DMS114 treated with DMSO at 0.1 percent for 48 hours (cell line): ENCODE measurements at regions not wholly inside any gene's neighbourhood (a gene's known extent, or its start where the extent isn't known, plus 50 kb on each side); places are given as distances from the start of the nearest gene placed in this dataset.
A peak's percentile ranks its signal among the peaks of the same experiment; 100 is the strongest.
"Not testable (repeated sequence)": the region's sequence is repeated elsewhere in the genome, so short reads cannot be mapped to it uniquely, and the experiment has no call there.

Experiments used
- DNase-seq: peaks from one replicate; lab custom pipeline; 2025; ENCODE audit not compliant: unreplicated experiment; lab: John Stamatoyannopoulos, UW

- no peak for DNase-seq
Measured at GRCh38 chr9:17083258-17083657, 51.6 kb upstream of the CNTLN start.

- DNase-seq = no peak
Measured at GRCh38 chr9:17082343-17083064, 52.3 kb upstream of the CNTLN start.

DNA sequence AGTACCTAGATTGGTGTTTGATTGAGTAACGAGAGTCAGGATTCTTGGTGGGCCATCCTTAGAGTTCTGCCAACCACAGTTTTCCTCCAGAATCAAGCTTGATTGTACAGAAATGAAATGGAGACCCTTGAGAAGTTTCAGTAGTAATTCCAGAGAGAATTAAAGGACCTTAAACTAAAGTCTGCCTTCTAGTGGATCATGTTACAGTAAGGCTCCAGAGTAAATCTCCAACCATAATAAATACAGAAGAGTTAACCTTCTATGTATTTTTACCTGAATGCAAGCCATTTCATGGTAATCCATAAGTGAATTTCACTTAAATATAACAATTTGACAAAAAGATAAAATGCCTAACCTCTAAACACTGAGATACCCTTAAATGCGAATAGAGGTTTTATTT, 53.0 kb upstream of the CNTLN start:
- DNase-seq = no peak

DNA sequence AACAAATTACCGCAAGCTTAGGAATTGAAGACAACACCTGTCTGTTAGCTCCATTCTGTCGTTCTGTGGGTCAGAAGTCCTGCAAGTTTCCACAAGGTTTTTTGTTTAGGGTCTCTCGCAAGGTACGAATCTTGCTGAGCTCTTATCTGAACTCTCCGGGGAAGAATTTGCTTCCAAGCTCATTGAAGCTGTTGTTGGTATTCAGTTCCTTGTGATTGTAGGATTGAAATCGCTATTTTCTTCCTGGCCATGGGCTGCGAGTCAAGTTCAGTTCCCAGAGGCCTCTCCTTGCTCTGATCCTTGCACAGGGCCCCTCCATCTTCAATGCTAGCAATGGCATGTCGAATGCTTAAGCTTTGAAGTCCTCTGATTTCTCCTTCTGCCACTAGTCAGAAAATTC, 53.5 kb upstream of the CNTLN start:
- no peak for DNase-seq

DNA sequence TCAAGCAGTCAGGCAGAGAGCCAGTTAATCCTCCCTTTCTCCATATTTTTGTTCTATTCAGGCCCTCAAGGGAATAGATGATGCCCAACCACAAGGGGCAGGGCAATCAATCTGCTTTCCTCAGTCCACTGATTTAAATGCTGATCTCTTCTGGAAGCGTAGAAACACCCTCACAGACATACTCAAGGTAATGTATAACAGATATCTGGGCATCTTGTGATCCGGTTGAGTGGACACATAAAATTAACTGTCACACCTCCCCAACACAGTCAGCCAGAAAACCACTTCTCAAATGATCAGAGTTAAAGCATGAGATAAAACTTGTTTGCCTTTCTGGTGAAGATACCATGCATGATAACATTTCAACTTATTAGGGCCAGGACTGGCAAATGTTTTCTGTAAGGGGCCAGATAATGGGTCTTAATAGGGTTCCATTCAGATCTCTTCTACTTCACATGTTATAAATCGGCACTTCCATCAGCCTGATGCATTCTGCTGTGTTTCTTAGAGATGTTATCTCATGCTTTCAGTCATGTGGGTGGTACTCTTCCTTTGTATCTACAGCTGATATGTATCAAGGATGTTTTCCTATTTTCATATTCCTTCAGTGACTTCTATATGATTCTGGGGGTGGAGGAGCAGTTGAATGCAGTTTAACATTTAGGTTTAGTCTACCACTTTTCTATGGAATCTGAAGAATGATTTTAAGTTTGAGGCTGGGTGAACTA, 58.9 kb upstream of the CNTLN start:
- no peak for DNase-seq

DNA sequence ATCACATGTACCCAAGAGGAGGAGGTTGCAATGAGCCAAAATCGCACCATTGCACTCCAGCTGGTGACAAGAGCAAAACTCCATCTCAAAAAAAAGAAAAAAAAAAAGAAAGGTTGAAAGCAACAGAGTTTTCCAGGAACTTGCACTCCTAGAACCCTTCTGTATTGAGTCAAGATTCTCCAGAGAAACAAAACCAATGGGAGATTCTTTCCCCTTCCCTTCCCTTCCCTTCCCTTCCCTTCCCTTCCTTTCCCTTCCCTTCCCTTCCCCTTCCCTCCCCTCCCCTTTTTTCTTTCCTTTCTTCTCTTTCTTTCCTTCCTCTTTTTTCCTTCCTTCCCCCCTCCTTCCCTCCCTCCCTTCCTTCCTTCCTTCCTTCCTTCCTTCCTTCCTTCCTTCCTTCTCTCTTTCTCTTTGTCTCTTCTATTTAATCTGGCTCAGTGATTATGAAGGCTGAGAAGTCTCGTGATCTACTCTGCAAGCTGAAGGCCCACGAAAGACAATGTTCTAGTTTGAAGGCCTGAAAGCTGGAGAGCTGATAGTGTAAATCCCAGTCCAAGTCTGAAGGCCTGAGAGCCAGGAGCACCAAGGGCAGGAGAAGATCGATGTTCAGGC, 59.6 kb upstream of the CNTLN start:
- no peak for DNase-seq

GRCh38 chr9:17072563-17072962, 62.3 kb upstream of the CNTLN start:
- not testable (repeated sequence) for DNase-seq

GRCh38 chr9:17068671-17069070, 66.2 kb upstream of the CNTLN start:
- no peak for DNase-seq

- DNase-seq = no peak
Measured at GRCh38 chr9:17065062-17065461, 69.8 kb upstream of the CNTLN start.

DNA sequence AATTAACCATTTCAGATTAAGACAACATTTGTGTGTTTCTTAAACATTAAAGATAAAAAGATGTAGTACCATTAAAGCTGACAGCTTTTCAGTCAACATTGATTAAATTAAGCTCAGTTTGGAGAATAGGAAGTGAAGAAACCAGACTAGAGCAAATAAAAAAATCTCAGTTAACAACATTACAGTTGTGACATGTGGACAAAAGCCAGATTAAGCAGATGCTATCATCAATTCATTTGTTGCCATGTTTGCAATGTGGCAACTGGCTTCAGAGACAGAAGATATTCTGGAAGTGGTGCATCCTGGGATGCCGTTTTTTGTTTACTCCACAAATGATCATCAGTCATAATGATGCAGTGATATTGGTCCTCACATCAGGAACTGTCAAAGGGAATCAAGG, 70.3 kb upstream of the CNTLN start:
- DNase-seq = no peak

GRCh38 chr9:17063535-17064135, 71.2 kb upstream of the CNTLN start:
- DNase-seq = peak; percentile 30

DNA sequence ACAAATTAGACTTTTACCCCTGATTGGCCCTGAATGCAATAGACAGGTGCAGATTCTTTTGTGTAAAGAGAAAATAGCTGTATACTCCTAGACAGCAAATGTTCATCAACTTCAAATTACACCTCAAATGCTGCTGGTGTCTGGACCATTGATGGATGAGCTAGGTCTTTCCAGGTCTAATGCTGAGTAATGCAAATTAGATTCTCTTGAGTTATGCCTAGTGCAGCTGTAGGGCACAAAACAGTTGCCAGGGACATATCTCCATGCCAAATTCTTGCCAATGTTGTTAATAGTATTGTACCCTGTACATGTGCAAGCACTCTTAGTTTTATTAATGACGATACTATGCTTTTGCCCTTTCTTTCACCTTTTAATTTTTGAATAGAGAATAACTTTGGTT, 72.3 kb upstream of the CNTLN start:
- no peak for DNase-seq

GRCh38 chr9:17060450-17060849, 74.4 kb upstream of the CNTLN start:
- no peak for DNase-seq

DNA sequence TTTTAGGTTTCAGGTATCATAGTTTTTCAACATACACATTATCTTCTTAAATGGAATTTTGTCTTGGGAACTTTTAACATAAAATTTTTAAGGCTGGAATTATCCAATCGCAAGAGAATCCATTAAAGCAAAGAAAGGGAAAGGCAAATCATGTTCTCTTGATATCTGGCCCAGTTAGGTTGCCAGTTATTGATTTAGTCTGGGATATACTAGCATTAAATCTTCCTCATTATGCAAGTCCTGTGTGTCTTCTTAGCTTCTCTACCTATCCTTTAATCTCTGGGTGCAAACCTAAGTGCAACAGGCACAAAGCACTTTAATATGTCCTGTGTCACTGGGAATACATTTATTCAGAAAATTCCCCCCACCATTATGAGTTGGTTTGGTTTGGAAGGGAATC, 75.4 kb upstream of the CNTLN start:
- no peak for DNase-seq

- no peak for DNase-seq
Measured at GRCh38 chr9:17057729-17058128, 77.1 kb upstream of the CNTLN start.

DNA sequence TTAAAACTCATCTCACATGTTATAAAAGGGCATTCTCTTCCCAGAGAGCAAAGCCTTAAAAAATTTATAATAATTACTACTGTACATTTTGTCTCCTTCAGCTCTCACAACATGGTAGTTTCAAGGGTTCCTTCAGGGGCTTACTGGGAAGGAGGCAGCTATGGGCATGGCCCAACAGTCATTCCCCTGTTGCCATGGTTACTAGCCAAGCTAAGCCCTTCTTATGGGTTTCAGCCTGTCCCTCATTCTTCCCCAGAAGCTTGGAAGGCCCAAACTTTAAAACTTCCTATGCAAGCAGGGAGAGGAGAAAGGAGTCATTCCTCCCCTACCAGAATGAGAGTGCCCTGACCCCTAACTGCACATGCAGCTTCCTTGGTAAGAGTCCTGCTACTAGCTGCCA, 82.2 kb upstream of the CNTLN start:
- no peak for DNase-seq

DNA sequence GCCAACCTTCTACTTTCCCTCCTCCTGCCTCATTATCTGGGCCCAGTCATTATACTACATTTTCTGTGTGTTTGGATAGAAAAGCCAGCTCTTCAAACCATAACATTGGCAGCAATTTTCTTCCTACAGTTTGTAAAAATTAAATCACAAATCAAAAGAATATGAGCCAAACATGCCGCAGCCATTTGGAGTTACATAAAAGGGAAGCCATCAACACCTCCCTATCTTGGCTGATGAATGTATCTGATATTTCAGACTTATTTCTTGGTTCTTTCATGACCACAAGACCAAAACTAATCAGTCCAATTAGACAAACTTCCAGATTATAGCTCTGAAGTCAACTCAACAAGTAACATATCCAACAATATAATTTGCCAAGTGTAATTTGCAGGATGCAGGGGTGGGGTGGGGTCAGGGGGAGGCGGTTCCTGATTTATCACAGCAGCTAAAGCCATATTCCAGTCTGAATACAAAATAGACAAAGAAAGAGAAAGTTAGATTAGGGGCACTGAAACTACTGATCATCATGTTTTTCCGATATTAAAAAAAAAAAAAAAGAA, 89.4 kb upstream of the CNTLN start:
- DNase-seq = no peak

GRCh38 chr9:17031546-17031945, 103.3 kb upstream of the CNTLN start:
- DNase-seq = no peak

- no peak for DNase-seq
Measured at GRCh38 chr9:17025281-17025680, 109.6 kb upstream of the CNTLN start.

- DNase-seq = no peak
Measured at GRCh38 chr9:17024129-17024528, 110.7 kb upstream of the CNTLN start.

GRCh38 chr9:17021387-17021970, 113.4 kb upstream of the CNTLN start:
- DNase-seq = no peak
